ENCODE measurements at regions not wholly inside any gene's neighbourhood (a gene's known extent, or its start where the extent isn't known, plus 50 kb on each side); places are given as distances from the start of the nearest gene placed in this dataset.

DNA sequence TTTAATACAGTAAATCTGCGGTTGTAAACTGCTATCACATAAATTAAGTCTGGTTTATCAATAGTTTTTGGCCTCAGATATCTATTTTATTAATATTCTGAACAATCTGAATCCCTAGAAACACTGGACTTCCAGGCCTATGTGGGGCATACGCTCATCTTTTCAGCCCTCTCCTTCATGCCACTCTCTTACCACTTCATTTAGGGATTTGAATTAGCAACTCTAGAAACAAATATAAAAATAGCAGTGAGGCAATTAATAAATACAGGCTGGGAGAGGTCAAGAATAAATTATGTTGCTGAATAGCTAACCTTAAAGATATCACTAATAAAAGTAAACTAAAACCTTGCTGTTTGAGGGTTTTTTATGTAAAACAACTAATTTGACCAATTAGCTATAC, 480.3 kb upstream of the CD180 start:
- TF ChIP-seq, protein P1, sequence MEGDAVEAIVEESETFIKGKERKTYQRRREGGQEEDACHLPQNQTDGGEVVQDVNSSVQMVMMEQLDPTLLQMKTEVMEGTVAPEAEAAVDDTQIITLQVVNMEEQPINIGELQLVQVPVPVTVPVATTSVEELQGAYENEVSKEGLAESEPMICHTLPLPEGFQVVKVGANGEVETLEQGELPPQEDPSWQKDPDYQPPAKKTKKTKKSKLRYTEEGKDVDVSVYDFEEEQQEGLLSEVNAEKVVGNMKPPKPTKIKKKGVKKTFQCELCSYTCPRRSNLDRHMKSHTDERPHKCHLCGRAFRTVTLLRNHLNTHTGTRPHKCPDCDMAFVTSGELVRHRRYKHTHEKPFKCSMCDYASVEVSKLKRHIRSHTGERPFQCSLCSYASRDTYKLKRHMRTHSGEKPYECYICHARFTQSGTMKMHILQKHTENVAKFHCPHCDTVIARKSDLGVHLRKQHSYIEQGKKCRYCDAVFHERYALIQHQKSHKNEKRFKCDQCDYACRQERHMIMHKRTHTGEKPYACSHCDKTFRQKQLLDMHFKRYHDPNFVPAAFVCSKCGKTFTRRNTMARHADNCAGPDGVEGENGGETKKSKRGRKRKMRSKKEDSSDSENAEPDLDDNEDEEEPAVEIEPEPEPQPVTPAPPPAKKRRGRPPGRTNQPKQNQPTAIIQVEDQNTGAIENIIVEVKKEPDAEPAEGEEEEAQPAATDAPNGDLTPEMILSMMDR (IDR thresholded peaks at IDR 0.05; ENCODE audit: insufficient read depth, low read length, poor library complexity, severe bottlenecking) = no peak
- TF ChIP-seq EZH2phosphoT487 (conservative IDR thresholded peaks at IDR 0.05; ENCODE audit: low read length) = no peak
